Activated CD8-positive, alpha-beta memory T cell treated with anti-CD3 and anti-CD28 coated beads, Interleukin-2, amount 50 U/mL, for 1 hour (primary cell): ENCODE measurements at regions not wholly inside any gene's neighbourhood (a gene's known extent, or its start where the extent isn't known, plus 50 kb on each side); places are given as distances from the start of the nearest gene placed in this dataset.
"Not testable (repeated sequence)": the region's sequence is repeated elsewhere in the genome, so short reads cannot be mapped to it uniquely, and the experiment has no call there.

Source experiments
- DNase-seq: peaks from one replicate; pipeline ENCODE4 v3.0.0-alpha.2; 2020; ENCODE audit errors: extremely low read depth

GRCh38 chr13:71382285-71382684 lies 484.7 kb downstream of the DACH1 start:
- DNase-seq, result no peak

- DNase-seq, result no peak
These were observed 486.8 kb downstream of the DACH1 start for GRCh38 chr13:71380191-71380590.

- no peak for DNase-seq
These were observed 487.8 kb downstream of the DACH1 start for GRCh38 chr13:71378961-71379905.

GRCh38 chr13:71374471-71375049 lies 492.4 kb downstream of the DACH1 start:
- DNase-seq, result no peak

- DNase-seq, result no peak
These were observed 498.7 kb downstream of the DACH1 start for GRCh38 chr13:71368336-71368735.

- no peak for DNase-seq
These were observed 507.0 kb downstream of the DACH1 start for GRCh38 chr13:71360041-71360440.

- no peak for DNase-seq
These were observed 507.4 kb downstream of the DACH1 start for GRCh38 chr13:71359641-71360040.

- DNase-seq, result no peak
These were observed 508.8 kb downstream of the DACH1 start for GRCh38 chr13:71358218-71358617.

GRCh38 chr13:71355010-71355409 lies 512.0 kb downstream of the DACH1 start:
- DNase-seq, result no peak

- no peak for DNase-seq
These were observed 516.1 kb downstream of the DACH1 start for GRCh38 chr13:71350886-71351285.

GRCh38 chr13:71345856-71346255 lies 521.1 kb downstream of the DACH1 start:
- not testable (repeated sequence) for DNase-seq

- no peak for DNase-seq
These were observed 527.3 kb downstream of the DACH1 start for GRCh38 chr13:71339736-71340135.

GRCh38 chr13:71339005-71339404 lies 528.0 kb downstream of the DACH1 start:
- no peak for DNase-seq

- no peak for DNase-seq
These were observed 528.9 kb downstream of the DACH1 start for GRCh38 chr13:71338070-71338469.

GRCh38 chr13:71327266-71327665 lies 539.7 kb downstream of the DACH1 start:
- no peak for DNase-seq

GRCh38 chr13:71325556-71325955 lies 541.4 kb downstream of the DACH1 start:
- DNase-seq, result no peak

GRCh38 chr13:71323266-71323665 lies 543.7 kb downstream of the DACH1 start:
- no peak for DNase-seq

GRCh38 chr13:71320452-71320851 lies 546.6 kb downstream of the DACH1 start:
- DNase-seq, result no peak

- no peak for DNase-seq
These were observed 550.1 kb downstream of the DACH1 start for GRCh38 chr13:71316792-71317363.

- DNase-seq, result no peak
These were observed 554.1 kb downstream of the DACH1 start for GRCh38 chr13:71312923-71313322.

- DNase-seq, result no peak
These were observed 557.1 kb downstream of the DACH1 start for GRCh38 chr13:71309905-71310304.

- no peak for DNase-seq
These were observed 560.2 kb downstream of the DACH1 start for GRCh38 chr13:71306821-71307220.

GRCh38 chr13:71304861-71305260 lies 562.1 kb downstream of the DACH1 start:
- no peak for DNase-seq
